GM20000 (cell line): ENCODE measurements at regions not wholly inside any gene's neighbourhood (a gene's known extent, or its start where the extent isn't known, plus 50 kb on each side); places are given as distances from the start of the nearest gene placed in this dataset.

Experiments
- DNase-seq: peaks from one replicate; pipeline ENCODE4 v3.0.0; 2012; ENCODE audit warnings: low spot score
- TF ChIP-seq, protein P1 (sequence below): IDR thresholded peaks from 2 replicates; pipeline ENCODE4 v1.5.1; 2012; ENCODE audit warnings: mild to moderate bottlenecking, control low read depth; ENCODE audit errors: extremely low read depth, missing control alignments

DNA sequence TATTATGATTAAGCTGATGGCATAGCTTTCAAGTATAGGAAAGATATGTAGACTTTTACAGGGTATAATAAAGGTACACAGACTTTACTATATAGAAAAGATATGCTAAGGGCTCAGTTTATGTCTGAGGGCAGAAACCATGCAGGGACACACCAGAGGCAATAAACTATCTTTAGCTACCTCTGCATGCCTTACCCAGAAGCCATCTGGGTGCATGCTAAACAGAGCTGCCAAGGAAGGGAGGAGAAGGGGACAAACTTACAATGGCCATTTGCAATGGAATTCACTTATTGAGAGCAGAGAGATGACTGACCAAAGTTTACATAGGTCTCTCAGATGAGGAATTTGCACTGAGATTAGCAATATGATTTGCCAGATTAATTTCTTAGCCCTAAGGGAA, 143.1 kb upstream of the NR4A3 start:
- TF ChIP-seq, protein P1, sequence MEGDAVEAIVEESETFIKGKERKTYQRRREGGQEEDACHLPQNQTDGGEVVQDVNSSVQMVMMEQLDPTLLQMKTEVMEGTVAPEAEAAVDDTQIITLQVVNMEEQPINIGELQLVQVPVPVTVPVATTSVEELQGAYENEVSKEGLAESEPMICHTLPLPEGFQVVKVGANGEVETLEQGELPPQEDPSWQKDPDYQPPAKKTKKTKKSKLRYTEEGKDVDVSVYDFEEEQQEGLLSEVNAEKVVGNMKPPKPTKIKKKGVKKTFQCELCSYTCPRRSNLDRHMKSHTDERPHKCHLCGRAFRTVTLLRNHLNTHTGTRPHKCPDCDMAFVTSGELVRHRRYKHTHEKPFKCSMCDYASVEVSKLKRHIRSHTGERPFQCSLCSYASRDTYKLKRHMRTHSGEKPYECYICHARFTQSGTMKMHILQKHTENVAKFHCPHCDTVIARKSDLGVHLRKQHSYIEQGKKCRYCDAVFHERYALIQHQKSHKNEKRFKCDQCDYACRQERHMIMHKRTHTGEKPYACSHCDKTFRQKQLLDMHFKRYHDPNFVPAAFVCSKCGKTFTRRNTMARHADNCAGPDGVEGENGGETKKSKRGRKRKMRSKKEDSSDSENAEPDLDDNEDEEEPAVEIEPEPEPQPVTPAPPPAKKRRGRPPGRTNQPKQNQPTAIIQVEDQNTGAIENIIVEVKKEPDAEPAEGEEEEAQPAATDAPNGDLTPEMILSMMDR: no peak
- no peak for DNase-seq

DNA sequence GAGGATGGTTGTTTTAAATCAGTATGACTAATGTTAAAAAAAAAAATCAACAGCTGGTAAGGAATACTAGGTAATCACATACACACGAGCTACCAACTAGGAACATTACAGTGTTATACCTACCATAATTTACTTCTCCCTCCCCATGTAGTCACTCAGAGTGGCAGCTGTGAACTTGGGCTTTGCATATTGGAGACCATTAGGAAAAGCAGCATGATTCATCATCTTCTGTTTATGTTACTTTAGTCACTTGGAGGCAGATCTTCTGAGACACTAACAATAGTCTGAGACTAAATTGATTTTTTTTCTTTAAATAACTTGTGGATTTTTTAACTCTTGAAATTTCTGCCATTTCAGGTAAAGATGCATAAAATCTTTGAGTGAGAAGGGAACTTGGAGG, 141.5 kb upstream of the NR4A3 start:
- no peak for DNase-seq
- TF ChIP-seq, protein P1: no peak

DNA sequence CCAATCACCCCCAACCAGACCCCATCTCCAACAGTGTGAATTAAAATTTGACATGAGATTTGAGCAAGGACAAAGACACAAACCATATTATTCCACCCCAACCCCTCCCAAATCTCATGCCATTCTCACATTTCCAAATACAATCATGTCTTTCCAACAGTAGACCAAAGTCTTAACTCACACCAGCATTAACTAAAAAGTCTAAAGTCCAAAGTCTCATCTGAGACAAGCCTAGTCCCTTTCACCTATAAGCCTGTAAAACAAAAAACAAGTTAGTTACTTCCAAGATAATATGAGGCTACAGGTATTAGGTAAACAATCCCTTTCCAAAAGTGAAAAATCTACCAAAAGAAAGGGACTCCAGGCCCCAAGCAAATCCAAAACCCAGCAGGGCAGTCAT, 140.6 kb upstream of the NR4A3 start:
- no peak for DNase-seq
- TF ChIP-seq, protein P1: no peak

DNA sequence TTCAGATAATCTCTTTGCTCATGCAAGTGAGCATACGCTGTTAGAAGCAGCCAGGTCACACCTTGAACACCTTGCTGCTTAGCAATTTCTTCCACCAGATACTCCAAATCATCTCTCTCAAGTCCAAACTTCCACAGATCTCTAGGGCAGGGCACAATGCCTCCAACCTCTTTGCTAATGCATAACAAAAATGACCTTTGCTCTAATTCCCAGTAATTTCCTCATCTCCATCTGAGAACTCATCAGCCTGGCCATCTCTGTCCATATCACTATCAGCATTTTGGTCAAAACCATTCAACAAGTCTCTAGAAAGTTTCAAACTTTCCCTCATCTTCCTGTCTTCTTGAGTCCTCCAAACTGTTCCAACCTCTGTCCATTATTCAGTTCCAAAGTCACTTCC, 139.3 kb upstream of the NR4A3 start:
- DNase-seq: no peak
- TF ChIP-seq, protein P1: no peak

DNA sequence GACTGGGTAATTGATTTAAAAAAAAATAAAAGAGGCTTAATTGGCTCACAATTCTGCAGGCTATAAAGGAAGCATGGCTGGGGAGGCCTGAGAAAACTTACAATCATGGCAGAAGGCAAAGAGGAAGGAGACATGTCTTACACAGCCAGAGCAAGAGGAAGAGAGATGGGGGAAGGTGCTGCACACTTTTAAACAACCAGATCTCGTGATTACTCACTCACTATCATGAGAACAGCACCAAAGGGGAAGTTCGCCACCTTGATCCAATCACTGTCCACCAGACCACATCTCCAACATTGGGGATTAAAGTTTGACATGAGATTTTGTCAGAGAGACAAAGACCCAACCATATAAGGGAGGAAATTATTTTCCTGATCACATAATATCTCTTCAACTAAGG, 138.8 kb upstream of the NR4A3 start:
- TF ChIP-seq, protein P1: no peak
- no peak for DNase-seq

DNA sequence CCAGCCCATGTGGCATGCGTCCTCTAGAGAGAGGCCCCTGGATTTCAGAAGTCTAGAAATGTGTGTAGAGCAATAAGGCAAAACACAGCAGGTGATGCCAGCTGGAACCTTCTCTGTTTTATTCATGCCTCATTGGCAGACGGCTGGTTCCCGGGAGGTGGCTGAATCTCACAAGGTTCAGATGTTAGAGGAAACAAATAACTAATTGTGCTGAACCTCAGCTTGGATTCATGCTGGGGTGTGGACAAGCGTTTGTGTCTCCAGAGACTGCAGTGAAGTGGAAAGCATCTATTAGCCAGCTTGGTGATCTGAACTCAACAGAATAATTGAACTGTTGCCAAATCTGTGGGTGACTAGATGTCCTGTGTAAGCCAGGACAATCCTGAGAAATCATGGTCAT, 131.1 kb upstream of the NR4A3 start:
- TF ChIP-seq, protein P1: no peak
- DNase-seq: no peak

DNA sequence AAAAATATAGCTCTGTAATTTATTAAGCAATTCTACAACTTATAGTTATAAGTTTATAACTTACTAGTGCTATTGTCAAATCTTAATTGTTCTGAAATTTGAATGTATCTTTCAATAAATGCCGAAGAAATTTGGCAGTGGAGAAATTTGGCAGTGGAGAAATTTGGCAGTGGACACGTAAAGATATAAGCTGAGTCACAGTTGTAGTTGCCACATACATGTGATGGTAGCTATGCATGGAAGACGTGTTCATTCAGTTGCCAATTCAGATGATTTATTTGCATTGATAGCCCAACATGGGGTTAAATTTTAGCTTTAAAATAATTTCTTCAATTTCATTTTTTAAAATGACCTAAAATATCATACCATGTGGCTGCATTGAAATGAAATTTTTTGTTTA, 127.8 kb upstream of the NR4A3 start:
- TF ChIP-seq, protein P1: no peak
- DNase-seq: no peak
